T-helper 17 cell (primary cell): ENCODE measurements at regions not wholly inside any gene's neighbourhood (a gene's known extent, or its start where the extent isn't known, plus 50 kb on each side); places are given as distances from the start of the nearest gene placed in this dataset.

Source experiments
- ATAC-seq: fragments of 150-1000 bp; cut with Tn5 transposase; 2 replicates; pipeline ENCODE4 v1.10.0; 2021; ENCODE audit warnings: mild to moderate bottlenecking, moderate library complexity
- DNase-seq, 3 donors: peaks; one replicate each; pipeline versions ENCODE4 v3.0.0 to v3.0.0-alpha.2; 2020 to 2021
- H3K9me3 ChIP-seq: one replicate; pipeline ENCODE4 v1.7.0; 2013; ENCODE audit warnings: low read length, mild to moderate bottlenecking; ENCODE audit not compliant: control insufficient read depth, poor library complexity, severe bottlenecking
- H3K27ac Mint-ChIP-seq: one replicate; pipeline ENCODE4 v1.8.0; 2022; ENCODE audit warnings: mild to moderate bottlenecking, moderate library complexity, mixed read lengths
- H3K27me3 Mint-ChIP-seq: one replicate; pipeline ENCODE4 v1.8.0; 2022; ENCODE audit warnings: mixed read lengths
- H3K36me3 Mint-ChIP-seq: one replicate; pipeline ENCODE4 v1.8.0; 2022; ENCODE audit warnings: low read depth, mixed read lengths
- H3K4me1 Mint-ChIP-seq: one replicate; pipeline ENCODE4 v1.8.0; 2022; ENCODE audit warnings: mild to moderate bottlenecking, mixed read lengths
- H3K4me3 Mint-ChIP-seq: one replicate; pipeline ENCODE4 v1.8.0; 2022; ENCODE audit warnings: mild to moderate bottlenecking, moderate library complexity, mixed read lengths

- ATAC-seq (no peak), DNase-seq (no peak)
- no peak overlapping the region for H3K27ac Mint-ChIP-seq
- no peak overlapping the region for H3K4me3 Mint-ChIP-seq
- H3K4me1 Mint-ChIP-seq: no peaks in the 10 kb centered on the region
- H3K36me3 Mint-ChIP-seq: peaks cover 3% of the 10 kb centered on the region
- no peaks in the 10 kb centered on the region for H3K9me3 ChIP-seq
- peaks cover 50% of the 10 kb centered on the region for H3K27me3 Mint-ChIP-seq
Observed at GRCh38 chr15:81948222-81948621, 97.6 kb downstream of the MEX3B start.

- no peak for DNase-seq
- H3K27me3 Mint-ChIP-seq: peaks cover 44% of the 10 kb centered on the region
- no peak overlapping the region for H3K27ac Mint-ChIP-seq
- H3K36me3 Mint-ChIP-seq: peaks cover 3% of the 10 kb centered on the region
- H3K4me1 Mint-ChIP-seq: no peaks in the 10 kb centered on the region
- no peaks in the 10 kb centered on the region for H3K9me3 ChIP-seq
- H3K4me3 Mint-ChIP-seq: no peak overlapping the region
- ATAC-seq: no peak
Observed at GRCh38 chr15:81947548-81947947, 98.3 kb downstream of the MEX3B start.

DNA sequence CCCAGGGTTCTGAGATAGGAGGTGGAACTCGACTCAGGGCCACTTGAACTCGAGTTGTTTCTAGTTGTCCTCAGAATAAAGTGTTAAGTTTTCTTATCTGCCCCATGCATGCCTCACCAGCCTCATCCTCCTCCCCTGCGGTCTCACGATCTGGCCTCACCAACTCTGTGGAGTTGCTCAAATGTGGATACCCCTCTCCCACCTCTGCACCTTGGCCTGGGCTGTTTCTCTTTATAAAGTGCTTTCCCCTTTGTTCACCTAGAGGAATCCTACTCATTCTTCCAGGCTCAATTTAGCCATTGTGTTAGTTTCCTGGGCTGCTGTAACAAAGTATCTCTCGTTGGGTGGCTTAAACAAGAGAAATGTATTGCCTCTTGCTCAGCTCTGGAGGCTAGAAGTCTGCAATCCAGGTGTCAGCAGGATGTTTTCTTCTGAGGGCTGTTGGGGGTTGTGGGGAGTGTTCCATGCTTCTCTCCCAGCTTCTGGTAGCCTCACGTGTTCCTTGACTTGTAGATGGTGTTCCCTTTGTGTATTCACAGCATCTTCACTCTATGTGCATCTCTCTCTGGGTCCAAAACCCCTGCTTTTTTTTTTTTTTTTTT lies 100.7 kb downstream of the MEX3B start:
- peaks cover 3% of the 10 kb centered on the region for H3K36me3 Mint-ChIP-seq
- H3K4me3 Mint-ChIP-seq: no peak overlapping the region
- ATAC-seq (no peak), DNase-seq (no peak)
- no peaks in the 10 kb centered on the region for H3K9me3 ChIP-seq
- H3K27me3 Mint-ChIP-seq: peaks cover 46% of the 10 kb centered on the region
- no peak overlapping the region for H3K27ac Mint-ChIP-seq
- no peaks in the 10 kb centered on the region for H3K4me1 Mint-ChIP-seq

GRCh38 chr15:81942655-81943195 lies 103.1 kb downstream of the MEX3B start:
- no peak overlapping the region for H3K4me3 Mint-ChIP-seq
- ATAC-seq: no peak
- H3K36me3 Mint-ChIP-seq: peaks cover 3% of the 10 kb centered on the region
- no peaks in the 10 kb centered on the region for H3K9me3 ChIP-seq
- H3K4me1 Mint-ChIP-seq: no peaks in the 10 kb centered on the region
- DNase-seq: no peak
- H3K27ac Mint-ChIP-seq: no peak overlapping the region
- H3K27me3 Mint-ChIP-seq: peaks cover 34% of the 10 kb centered on the region

DNA sequence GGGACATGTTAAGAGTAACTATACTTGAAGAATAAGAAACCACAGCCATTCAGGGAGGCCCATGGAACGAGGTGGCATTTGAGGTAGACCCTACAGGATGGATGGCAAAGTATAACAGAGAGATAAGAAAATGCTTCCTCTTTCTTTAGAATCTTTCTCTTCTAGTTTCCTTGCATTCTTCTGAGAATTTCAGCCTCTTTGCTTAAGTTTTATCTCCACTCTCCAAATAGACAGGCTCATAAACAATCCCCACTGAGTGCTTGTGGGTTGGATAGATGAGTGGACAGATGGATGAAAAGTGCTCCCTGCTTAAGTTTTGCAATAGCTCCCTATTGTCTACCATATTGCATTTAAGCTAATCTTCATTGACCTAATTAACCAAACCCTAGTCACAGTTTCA lies 103.7 kb downstream of the MEX3B start:
- H3K27me3 Mint-ChIP-seq: peaks cover 37% of the 10 kb centered on the region
- H3K36me3 Mint-ChIP-seq: peaks cover 3% of the 10 kb centered on the region
- no peak overlapping the region for H3K27ac Mint-ChIP-seq
- ATAC-seq: no peak
- no peaks in the 10 kb centered on the region for H3K4me1 Mint-ChIP-seq
- DNase-seq: no peak
- H3K9me3 ChIP-seq: no peaks in the 10 kb centered on the region
- no peak overlapping the region for H3K4me3 Mint-ChIP-seq

- Mint-ChIP-seq H3K4me1 (no peaks in the 10 kb centered on the region), H3K27me3 (peaks cover 37% of the 10 kb centered on the region), H3K27ac (no peak overlapping the region), H3K36me3 (no peaks in the 10 kb centered on the region), H3K4me3 (no peak overlapping the region)
- no peaks in the 10 kb centered on the region for H3K9me3 ChIP-seq
- no peak for ATAC-seq
- DNase-seq: no peak
Observed at GRCh38 chr15:81941479-81941878, 104.3 kb downstream of the MEX3B start.

DNA sequence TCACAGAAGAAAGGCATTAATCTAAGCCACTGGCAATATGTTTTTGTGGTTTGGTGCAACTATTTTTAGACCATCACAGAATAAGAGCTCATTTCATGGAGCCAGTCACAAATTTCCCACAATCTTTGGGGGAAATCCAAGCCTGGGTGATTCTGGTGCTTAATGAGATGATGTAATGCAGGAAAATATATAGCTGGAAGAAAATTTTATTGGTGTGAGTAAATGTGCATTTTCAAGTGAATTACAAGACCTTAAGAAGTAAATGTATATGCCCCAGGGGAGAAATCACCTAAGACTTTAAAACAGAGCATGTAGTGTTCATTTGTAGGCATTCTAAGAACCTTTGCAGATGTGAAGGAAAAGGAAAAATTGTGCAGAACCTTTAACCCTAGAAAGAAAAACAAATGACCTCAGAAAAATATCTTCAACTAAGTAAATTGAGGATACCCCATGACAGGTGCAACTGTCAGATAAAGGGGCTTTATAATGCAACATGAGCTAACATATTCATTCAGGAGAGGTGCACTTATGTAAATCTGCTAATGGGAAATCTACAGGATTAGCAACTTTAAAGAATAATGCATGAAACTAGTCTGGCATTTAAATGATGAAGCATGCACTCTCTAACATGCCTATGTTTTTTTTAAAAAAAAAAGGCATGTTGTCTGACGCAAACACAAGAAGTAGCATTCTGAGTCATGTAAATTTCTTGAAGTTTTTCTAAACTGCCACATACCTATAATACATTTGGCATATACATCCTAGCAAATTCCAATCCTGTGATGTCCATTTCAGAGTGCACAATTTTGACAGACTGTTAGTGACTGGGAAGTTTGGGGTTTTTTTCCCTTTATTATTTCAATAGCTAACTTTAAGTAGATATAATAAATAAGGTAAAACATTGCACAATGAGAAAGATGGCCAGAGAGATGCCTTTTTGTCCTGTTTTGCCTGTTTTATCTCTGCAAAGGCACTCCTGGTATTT lies 105.1 kb downstream of the MEX3B start:
- H3K9me3 ChIP-seq: no peaks in the 10 kb centered on the region
- no peaks in the 10 kb centered on the region for H3K4me1 Mint-ChIP-seq
- DNase-seq (no peak), ATAC-seq (no peak)
- no peak overlapping the region for H3K4me3 Mint-ChIP-seq
- H3K27ac Mint-ChIP-seq: no peak overlapping the region
- no peaks in the 10 kb centered on the region for H3K36me3 Mint-ChIP-seq
- peaks cover 32% of the 10 kb centered on the region for H3K27me3 Mint-ChIP-seq

- H3K27ac Mint-ChIP-seq: no peak overlapping the region
- H3K36me3 Mint-ChIP-seq: no peaks in the 10 kb centered on the region
- no peak for DNase-seq
- H3K27me3 Mint-ChIP-seq: peaks cover 23% of the 10 kb centered on the region
- H3K4me3 Mint-ChIP-seq: no peak overlapping the region
- H3K4me1 Mint-ChIP-seq: no peaks in the 10 kb centered on the region
- ATAC-seq: no peak
- no peaks in the 10 kb centered on the region for H3K9me3 ChIP-seq
Observed at GRCh38 chr15:81939604-81940440, 106.0 kb downstream of the MEX3B start.

- ATAC-seq: no peak
- Mint-ChIP-seq H3K27ac (no peak overlapping the region), H3K27me3 (peaks cover 18% of the 10 kb centered on the region), H3K36me3 (no peaks in the 10 kb centered on the region), H3K4me1 (no peaks in the 10 kb centered on the region), H3K4me3 (no peak overlapping the region)
- no peaks in the 10 kb centered on the region for H3K9me3 ChIP-seq
- no peak for DNase-seq
Observed at GRCh38 chr15:81937189-81937588, 108.6 kb downstream of the MEX3B start.

GRCh38 chr15:81930582-81931369 lies 115.0 kb downstream of the MEX3B start:
- ATAC-seq: no peak

GRCh38 chr15:81929557-81929956 lies 116.3 kb downstream of the MEX3B start:
- no peaks in the 10 kb centered on the region for H3K9me3 ChIP-seq
- DNase-seq (no peak), ATAC-seq (no peak)
- Mint-ChIP-seq H3K27me3 (peaks cover 23% of the 10 kb centered on the region), H3K4me1 (no peaks in the 10 kb centered on the region), H3K36me3 (peaks cover 2% of the 10 kb centered on the region), H3K4me3 (no peak overlapping the region), H3K27ac (no peak overlapping the region)

More at GRCh38 chr15:81930582-81931369, 115.0 kb downstream of the MEX3B start:
- H3K4me3 Mint-ChIP-seq: no peak overlapping the region
- peaks cover 2% of the 10 kb centered on the region for H3K36me3 Mint-ChIP-seq
- DNase-seq: no peak
- no peaks in the 10 kb centered on the region for H3K9me3 ChIP-seq
- no peak overlapping the region for H3K27ac Mint-ChIP-seq
- H3K4me1 Mint-ChIP-seq: no peaks in the 10 kb centered on the region
- H3K27me3 Mint-ChIP-seq: peaks cover 15% of the 10 kb centered on the region

- H3K27me3 Mint-ChIP-seq: peaks cover 29% of the 10 kb centered on the region
- no peaks in the 10 kb centered on the region for H3K9me3 ChIP-seq
- no peaks in the 10 kb centered on the region for H3K4me1 Mint-ChIP-seq
- DNase-seq: no peak
- no peak overlapping the region for H3K27ac Mint-ChIP-seq
- H3K4me3 Mint-ChIP-seq: no peak overlapping the region
- H3K36me3 Mint-ChIP-seq: peaks cover 2% of the 10 kb centered on the region
- ATAC-seq: no peak
Observed at GRCh38 chr15:81926981-81927380, 118.8 kb downstream of the MEX3B start.
